ENCODE measurements at regions not wholly inside any gene's neighbourhood (a gene's known extent, or its start where the extent isn't known, plus 50 kb on each side); places are given as distances from the start of the nearest gene placed in this dataset.
A peak's percentile ranks its signal among the peaks of the same experiment; 100 is the strongest.
"Not testable (repeated sequence)": the region's sequence is repeated elsewhere in the genome, so short reads cannot be mapped to it uniquely, and the experiment has no call there.

DNA sequence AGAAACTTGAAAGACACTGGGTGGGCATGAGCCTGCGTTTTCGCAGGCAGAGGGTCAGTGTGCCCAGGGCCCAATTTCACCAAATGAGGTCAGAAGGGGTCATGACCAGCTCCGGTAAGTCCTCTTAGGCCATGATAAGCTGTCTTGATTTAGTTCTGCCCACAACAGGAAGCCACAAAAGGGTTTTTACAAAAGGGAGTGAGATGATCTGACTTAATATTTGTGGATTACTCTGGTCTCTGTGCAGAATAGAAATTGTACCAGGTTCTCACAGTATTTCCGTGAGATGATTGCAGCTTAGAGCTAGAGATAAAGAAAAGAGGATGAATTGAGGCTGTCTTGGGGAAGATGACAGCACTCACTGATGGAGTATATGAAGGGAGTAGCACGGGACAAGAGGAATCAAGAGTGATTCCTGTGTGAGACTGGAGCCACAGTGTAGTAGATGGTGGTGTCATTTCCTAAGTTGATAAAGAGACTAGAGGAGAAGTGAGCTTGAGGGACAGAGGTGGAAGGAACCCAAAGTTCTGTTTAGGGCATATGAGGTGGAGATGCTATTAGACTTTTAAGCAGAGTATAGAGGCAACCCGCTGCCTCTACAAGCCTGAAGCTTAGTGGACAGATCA is 288.3 kb upstream of the AMIGO2 start:
- DNase-seq = no peak

DNA sequence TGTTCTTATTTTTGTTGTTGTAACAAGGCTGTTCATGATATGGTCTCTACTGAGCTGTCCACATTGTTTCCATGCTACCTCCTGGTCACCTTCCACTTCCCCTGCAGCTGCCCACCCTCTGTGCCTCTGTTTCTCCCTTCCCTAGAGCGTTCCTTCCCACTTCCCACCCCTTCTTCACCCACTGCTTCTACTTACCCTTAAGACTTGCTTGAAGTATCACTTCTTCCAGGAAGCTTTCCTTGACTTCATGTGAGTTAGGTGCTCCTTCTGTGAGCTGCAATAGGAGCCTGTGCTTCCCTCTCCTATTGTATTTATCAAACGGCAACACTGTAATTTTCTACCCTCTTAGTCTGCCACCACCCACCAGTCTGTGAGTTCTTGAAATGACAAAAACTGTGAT is 286.8 kb upstream of the AMIGO2 start:
- DNase-seq = no peak

DNA sequence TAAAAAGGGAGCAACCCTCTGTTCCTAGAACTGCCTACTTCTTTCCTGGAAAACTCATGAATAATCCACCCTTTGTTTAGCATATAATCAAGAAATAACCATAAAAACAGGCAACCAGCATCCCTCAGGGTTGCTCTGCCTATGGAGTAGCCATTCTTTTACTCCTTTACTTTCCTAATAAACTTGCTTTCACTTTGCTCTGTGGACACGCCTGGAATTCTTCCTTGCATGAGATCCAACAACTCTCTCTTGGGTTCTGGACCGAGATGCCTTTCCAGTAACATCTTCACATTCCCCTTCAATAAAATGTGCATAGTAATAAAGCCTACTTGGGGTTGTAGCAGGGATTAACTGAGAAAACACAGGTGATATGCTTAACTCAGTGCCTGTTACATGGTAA is 286.4 kb upstream of the AMIGO2 start:
- DNase-seq = no peak

DNA sequence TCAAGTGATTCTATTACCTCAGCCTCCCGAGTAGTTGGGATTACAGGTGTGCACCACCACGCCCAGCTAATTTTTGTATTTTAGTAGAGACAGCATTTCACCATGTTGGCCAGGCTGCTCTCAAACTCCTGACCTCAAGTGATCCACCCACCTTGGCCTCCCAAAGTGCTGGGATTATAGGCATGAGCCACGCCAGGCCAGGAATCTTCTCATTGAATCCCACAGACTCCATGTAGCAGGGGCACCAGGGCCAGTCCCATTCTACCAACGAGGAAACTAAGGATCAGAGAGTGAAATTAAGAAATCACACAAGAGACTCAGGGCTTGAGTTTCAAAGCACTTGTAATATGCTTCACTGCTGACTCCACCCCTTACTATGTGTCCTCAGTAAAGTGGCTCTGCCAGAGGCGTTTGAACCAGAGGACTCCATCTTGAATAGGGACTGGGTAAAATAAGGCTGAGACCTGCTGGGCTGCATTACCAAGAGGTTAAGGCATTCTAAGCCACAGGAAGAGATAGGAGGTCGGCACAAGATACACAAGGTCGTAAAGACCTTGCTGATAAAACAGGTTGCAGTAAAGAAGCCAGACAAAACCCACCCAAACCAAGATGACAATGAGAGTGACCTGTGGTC is 285.8 kb upstream of the AMIGO2 start:
- not testable (repeated sequence) for DNase-seq

DNA sequence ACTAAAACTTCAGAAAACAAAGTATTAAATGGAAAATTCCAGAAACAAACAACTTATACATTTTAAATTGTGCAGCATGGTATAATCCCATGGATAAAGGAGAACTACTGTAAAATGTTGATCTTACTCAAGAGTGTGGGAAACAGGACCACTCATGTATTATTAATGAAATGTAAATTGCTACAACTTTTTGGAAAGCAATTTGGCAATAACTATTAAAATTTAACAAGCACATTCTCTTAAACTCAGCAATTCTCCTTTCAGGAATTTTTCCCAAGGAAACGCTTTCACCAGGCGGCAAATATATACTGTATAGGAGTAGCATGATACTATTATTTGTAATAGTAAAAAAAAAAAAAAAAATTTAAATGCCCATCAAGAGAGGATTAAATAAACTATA is 284.5 kb upstream of the AMIGO2 start:
- no peak for DNase-seq

GRCh38 chr12:47362126-47362705 is 282.5 kb upstream of the AMIGO2 start:
- no peak for DNase-seq

DNA sequence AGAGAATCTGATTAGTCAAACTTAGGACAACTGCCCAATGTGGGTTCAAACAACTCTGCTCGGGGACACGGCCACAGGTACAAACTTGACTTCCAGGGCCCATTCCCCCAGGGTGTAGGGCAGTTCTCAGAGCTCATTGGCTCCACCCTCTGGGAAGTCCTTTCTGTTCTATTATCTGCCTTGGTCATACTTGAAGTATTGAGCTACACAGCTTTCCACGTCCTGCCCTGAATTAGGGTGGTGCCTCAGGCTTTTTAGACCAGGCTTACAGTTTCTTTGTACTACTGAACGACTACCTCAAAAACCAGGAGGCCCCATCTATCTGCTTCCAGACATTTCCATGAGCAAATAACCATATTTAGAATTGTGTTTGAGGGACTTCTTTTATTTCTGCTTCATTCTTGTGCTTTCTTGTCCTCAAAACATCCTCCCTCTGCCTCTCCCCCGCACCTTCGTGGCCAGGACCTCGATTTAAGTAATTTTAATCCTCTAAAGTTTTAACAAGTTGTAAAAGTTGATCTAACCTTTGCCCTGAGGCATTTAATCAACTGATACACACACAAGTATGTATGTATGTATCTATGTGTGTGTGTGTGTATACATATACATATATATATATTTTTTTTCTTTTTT is 281.7 kb upstream of the AMIGO2 start:
- no peak for DNase-seq

- no peak for DNase-seq
Observed at GRCh38 chr12:47360771-47361388, 281.1 kb upstream of the AMIGO2 start.

GRCh38 chr12:47360093-47360480 is 280.3 kb upstream of the AMIGO2 start:
- DNase-seq = no peak

DNA sequence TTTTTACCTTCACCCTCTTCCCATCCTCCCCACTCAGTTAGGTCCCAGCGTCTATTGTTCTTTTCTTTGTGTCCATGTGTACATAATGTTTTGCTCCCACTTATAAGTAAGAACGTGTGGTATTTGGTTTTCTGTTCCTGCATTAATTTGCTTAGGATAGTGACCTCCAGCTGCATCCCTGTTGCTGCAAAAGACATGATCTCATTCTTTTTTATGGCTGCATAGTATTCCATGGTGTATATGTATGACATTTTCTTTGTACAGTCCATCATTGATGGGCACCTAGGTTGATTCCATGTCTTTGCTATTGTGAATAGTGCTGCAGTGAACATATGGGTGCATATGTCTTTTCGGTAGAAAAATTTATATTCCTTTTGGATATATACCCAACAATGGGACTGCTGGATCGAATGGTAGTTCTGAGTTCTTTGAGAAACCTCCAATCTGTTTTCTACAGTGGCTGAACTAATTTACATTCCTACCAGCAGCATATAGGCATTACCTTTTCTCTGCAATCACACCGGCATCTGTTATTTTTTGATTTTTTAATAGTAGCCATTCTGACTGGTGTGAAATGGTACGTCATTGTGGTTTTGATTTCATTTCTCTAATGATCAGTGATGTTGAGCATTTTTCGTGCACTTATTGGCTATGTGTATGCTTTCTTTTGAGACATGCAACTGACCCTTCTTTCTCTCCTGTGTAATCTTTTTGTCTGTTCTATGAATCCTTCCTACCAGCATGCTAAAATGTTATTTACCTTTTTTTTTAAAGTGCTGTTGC is 279.7 kb upstream of the AMIGO2 start:
- no peak for DNase-seq

GRCh38 chr12:47357006-47357405 is 277.2 kb upstream of the AMIGO2 start:
- not testable (repeated sequence) for DNase-seq

DNA sequence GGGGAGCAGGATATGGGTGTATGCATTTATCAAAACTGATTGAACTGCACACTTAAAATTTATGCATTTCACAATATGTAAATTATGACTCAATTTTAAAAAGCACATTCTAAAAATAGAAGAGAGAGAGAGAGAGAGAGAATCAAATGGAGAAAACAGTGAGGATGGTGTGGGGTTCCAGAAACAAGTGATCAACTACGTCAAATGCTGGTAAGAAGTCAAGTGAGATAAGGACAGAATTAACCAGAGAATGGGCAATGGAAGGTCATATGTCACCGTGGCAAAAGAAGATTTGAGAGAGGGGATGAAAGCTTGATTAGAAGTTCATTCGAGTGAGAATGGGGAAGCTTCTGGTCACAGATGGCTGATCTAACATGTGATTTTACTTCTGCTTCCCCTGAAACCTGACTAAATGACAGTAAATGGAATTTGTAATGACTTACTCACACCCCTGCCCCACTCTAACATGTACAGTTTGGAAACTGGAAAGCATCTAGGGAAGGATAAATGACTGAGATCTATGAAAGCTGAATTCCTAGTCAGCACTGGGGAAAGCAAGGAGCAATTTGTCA is 276.5 kb upstream of the AMIGO2 start:
- no peak for DNase-seq

- DNase-seq = no peak
Observed at GRCh38 chr12:47353508-47353907, 273.7 kb upstream of the AMIGO2 start.

- DNase-seq = no peak
Observed at GRCh38 chr12:47352067-47352466, 272.3 kb upstream of the AMIGO2 start.

- no peak for DNase-seq
Observed at GRCh38 chr12:47351526-47351925, 271.8 kb upstream of the AMIGO2 start.

DNA sequence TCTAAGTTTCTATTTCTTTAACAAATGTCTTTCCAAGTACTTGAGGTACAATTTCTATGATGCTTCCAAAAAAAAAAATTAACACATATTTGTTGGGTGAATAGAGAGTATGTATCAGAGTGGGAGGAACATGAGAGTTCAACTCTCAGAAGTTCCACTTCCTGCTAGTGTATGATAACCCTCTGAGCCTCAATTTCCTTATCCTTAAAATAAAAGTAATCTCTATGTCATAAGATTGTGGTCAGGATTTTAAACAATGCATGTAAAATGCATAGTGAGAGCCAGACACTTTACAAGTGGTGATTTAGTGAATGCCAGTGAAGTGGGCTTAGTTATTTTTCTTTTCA is 270.3 kb upstream of the AMIGO2 start:
- DNase-seq = no peak

DNA sequence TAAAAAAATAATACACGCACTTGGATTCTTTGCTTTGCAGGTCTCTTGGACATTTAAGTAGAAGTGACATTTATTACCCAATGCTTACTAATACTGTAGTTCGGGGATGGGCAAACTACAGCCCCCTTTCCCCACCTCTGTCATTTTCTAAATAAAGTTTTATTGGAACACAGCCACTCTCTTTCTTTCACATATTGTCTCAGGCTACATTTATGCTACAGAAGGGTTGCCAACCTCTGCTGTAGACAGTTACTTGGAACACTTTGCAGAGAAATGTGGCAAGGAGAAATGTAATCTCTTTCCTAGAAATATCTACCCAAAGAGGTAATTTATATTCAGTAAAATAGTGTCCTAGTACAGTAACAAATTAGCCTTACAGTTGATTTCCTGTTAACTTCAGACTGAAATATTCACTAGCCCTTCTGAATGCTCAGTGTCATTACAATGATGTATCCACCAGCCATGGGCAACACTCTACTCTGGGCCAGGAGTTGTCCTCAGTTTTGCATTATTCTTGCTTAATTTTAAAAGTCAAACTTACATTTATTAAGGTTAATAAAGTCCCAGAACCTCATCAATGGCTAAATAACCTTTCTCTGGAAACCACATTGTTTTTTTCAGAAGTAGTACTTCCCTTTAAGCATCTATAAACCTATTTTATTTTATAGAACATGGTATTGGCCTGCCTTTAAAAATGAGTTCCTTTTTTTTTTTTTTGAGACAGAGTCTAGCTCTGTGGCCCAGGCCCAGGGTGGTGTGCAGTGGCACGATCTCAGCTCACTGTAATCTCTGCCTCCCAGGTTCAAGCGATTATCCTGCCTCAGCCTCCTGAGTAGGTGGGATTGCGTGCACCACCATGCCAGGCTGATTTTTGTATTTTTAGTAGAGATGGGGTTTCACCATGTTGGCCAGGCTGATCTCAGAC is 269.6 kb upstream of the AMIGO2 start:
- DNase-seq = no peak

GRCh38 chr12:47348206-47348605 is 268.4 kb upstream of the AMIGO2 start:
- DNase-seq = no peak

- peak; percentile 15 for DNase-seq
Observed at GRCh38 chr12:47346251-47347019, 266.7 kb upstream of the AMIGO2 start.

DNA sequence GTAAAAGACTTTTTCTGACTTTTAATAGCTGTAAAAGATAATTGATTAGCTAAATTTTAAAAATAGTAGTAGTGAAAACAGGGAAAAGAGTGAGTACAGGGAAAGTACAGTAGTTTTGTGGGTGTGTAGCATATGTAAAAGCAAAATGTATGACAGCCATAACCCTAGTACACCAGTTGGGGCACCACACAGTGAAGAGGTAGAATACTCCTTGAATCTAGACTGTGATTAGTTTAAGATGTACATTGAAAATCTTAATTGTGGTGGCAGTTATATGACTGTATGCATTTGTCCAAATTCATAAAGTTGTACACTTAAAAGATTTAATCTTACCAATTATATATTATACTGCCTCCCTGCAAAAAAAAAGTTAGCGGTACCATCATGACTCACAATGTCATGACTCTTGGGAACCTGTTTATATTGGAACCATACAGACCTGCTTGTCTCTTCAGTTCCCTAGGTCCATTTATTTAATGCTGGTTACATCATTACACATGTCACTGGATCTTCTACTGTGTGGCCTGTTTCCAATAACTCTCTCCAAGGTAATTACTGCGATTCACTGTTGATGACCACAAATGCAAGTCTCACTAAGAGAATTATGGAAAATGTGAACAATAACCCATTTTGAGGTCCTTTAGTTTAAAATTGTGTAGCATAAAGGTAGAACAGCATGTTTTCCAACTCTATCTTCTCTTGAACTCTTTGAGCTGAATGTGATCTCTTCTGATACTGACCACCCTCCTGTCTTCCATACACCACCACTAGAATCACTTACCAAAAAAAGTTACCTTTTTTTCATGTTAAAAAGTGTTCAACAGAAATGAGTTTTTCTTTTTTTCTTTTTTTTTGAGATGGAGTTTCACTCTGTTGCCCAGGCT is 264.2 kb upstream of the AMIGO2 start:
- DNase-seq = no peak
